PC-3 (cell line): ENCODE measurements at regions not wholly inside any gene's neighbourhood (a gene's known extent, or its start where the extent isn't known, plus 50 kb on each side); places are given as distances from the start of the nearest gene placed in this dataset.

Experiments
- CTCF ChIP-seq: fragments of 300-600 bp; sonication (generic); conservative IDR thresholded peaks from 2 replicates; pipeline ENCODE4 v1.5.1; 2017; ENCODE audit warnings: antibody characterized with exemption, low read depth, mild to moderate bottlenecking, low read length
- EZH2 ChIP-seq: fragments of 300-600 bp; sonication (generic); IDR thresholded peaks from one replicate; pipeline ENCODE4 v1.6.1; 2017; ENCODE audit warnings: antibody characterized with exemption, mild to moderate bottlenecking, low read length; ENCODE audit not compliant: unreplicated experiment

- no peak for TF ChIP-seq EZH2
- no peak for TF ChIP-seq CTCF
Measured at GRCh38 chr2:122156176-122156890, 400.9 kb downstream of the TSN start.
